CD4-positive, alpha-beta memory T cell (primary cell): ENCODE measurements at regions not wholly inside any gene's neighbourhood (a gene's known extent, or its start where the extent isn't known, plus 50 kb on each side); places are given as distances from the start of the nearest gene placed in this dataset.

ENCODE experiments used
- CTCF ChIA-PET: fragments of 350-600 bp; sonication (Branson Sonifier 250); formaldehyde crosslinking; loops from one replicate; lab custom pipeline; 2021; ENCODE audit warnings: inconsistent platforms; ENCODE audit not compliant: partially characterized antibody; lab: Charles Lee
- POLR2A ChIA-PET: fragments of 350-600 bp; sonication (Branson Sonifier 250); formaldehyde crosslinking; loops from one replicate; lab custom pipeline; 2021; ENCODE audit not compliant: partially characterized antibody; lab: Charles Lee
- DNase-seq, 5 donors: peaks; one replicate each; pipeline versions ENCODE4 v3.0.0 to v3.0.0-alpha.2; 2020 to 2022; ENCODE audit warnings: mixed read lengths in 1 of 5
- H3K27ac ChIP-seq: one replicate; pipeline ENCODE4 v1.7.0; 2013; ENCODE audit warnings: low read depth, low read length
- H3K27me3 ChIP-seq: 2 replicates; pipeline ENCODE4 v1.7.0; 2013; ENCODE audit warnings: mild to moderate bottlenecking, low read length, moderate library complexity; ENCODE audit not compliant: insufficient read depth
- H3K36me3 ChIP-seq: 2 replicates; pipeline ENCODE4 v1.7.0; 2013; ENCODE audit warnings: mild to moderate bottlenecking, low read length, moderate library complexity; ENCODE audit not compliant: insufficient read depth
- H3K4me1 ChIP-seq: 2 replicates; pipeline ENCODE4 v1.7.0; 2013; ENCODE audit warnings: mild to moderate bottlenecking, low read length, moderate library complexity; ENCODE audit not compliant: insufficient read depth
- H3K4me3 ChIP-seq, 2 donors: one replicate each; pipeline ENCODE4 v1.7.0; 2013; ENCODE audit warnings: low read length in 2 of 2, mild to moderate bottlenecking in 1 of 2
- H3K9me3 ChIP-seq, 2 donors: one replicate each; pipeline ENCODE4 v1.7.0; 2013; ENCODE audit warnings: low read length in 2 of 2, control low read depth in 1 of 2; ENCODE audit not compliant: control insufficient read depth in 1 of 2
- H3K27ac Mint-ChIP-seq, 7 donors: one replicate each; pipeline ENCODE4 v1.8.0; 2020 to 2021; ENCODE audit warnings: mixed read lengths in 7 of 7, mild to moderate bottlenecking in 6 of 7, inconsistent platforms in 3 of 7, moderate library complexity in 3 of 7
- H3K27me3 Mint-ChIP-seq, 2 donors: one replicate each; pipeline ENCODE4 v1.8.0; 2020 to 2021; ENCODE audit warnings: mixed read lengths in 2 of 2
- H3K36me3 Mint-ChIP-seq, 2 donors: one replicate each; pipeline ENCODE4 v1.8.0; 2020 to 2021; ENCODE audit warnings: mixed read lengths in 2 of 2, inconsistent platforms in 1 of 2, mild to moderate bottlenecking in 1 of 2
- H3K4me1 Mint-ChIP-seq, 4 donors: one replicate each; pipeline ENCODE4 v1.8.0; 2020 to 2021; ENCODE audit warnings: mixed read lengths in 4 of 4, mild to moderate bottlenecking in 1 of 4
- H3K4me3 Mint-ChIP-seq, 8 donors: one replicate each; pipeline ENCODE4 v1.8.0; 2020 to 2021; ENCODE audit warnings: mixed read lengths in 8 of 8, mild to moderate bottlenecking in 7 of 8, moderate library complexity in 6 of 8, inconsistent platforms in 3 of 8
- H3K9me3 Mint-ChIP-seq, 8 donors: one replicate each; pipeline ENCODE4 v1.8.0; 2020 to 2021; ENCODE audit warnings: mixed read lengths in 8 of 8, mild to moderate bottlenecking in 5 of 8, inconsistent platforms in 3 of 8, moderate library complexity in 1 of 8
- intact Hi-C: fragments of 100-400 bp; cut with micrococcal nuclease; formaldehyde crosslinking; loops from one replicate; pipeline ENCODE4 v1.15.1; 2023

- CTCF ChIA-PET = interaction anchor here (3.8 kb wide), 1 partner anchor 13 kb away, joined by 22 read pairs; no protein-coding TSS in a partner anchor
- Histone ChIP-seq H3K4me3 (no peak overlapping the region), H3K9me3 (no peaks in the 10 kb centered on the region), H3K27ac (no peak overlapping the region), H3K36me3 (no peaks in the 10 kb centered on the region), H3K27me3 (no peaks in the 10 kb centered on the region), H3K4me1 (no peaks in the 10 kb centered on the region)
- Mint-ChIP-seq H3K9me3 (peaks cover 0 to 3% (median 0%) of the 10 kb centered on the region in 8 donors), H3K36me3 (no peaks in the 10 kb centered on the region), H3K4me1 (no peaks in the 10 kb centered on the region), H3K4me3 (no peak overlapping the region), H3K27me3 (peaks cover 0 to 3% of the 10 kb centered on the region in 2 donors), H3K27ac (no peak overlapping the region)
- no peak for DNase-seq
- intact Hi-C loops = no loop called here
- POLR2A ChIA-PET = no interaction called here
Measured at GRCh38 chr14:30283822-30284446, 275.0 kb upstream of the G2E3 start.

GRCh38 chr14:30284808-30285207, 274.1 kb upstream of the G2E3 start:
- Histone ChIP-seq H3K4me3 (no peak overlapping the region), H3K27ac (no peak overlapping the region), H3K9me3 (no peaks in the 10 kb centered on the region), H3K36me3 (no peaks in the 10 kb centered on the region), H3K27me3 (no peaks in the 10 kb centered on the region), H3K4me1 (no peaks in the 10 kb centered on the region)
- H3K27me3 Mint-ChIP-seq = peaks cover 0 to 3% of the 10 kb centered on the region in 2 donors
- CTCF ChIA-PET = interaction anchor here (3.8 kb wide), 1 partner anchor 14 kb away, joined by 22 read pairs; no protein-coding TSS in a partner anchor
- H3K27ac Mint-ChIP-seq = no peak overlapping the region
- H3K4me1 Mint-ChIP-seq = no peaks in the 10 kb centered on the region
- H3K36me3 Mint-ChIP-seq = no peaks in the 10 kb centered on the region
- intact Hi-C loops = no loop called here
- no peak overlapping the region for H3K4me3 Mint-ChIP-seq
- H3K9me3 Mint-ChIP-seq = peaks cover 0 to 1% (median 0%) of the 10 kb centered on the region in 8 donors
- no peak for DNase-seq
- POLR2A ChIA-PET = no interaction called here

GRCh38 chr14:30287579-30288445, 271.1 kb upstream of the G2E3 start:
- H3K27me3 Mint-ChIP-seq = peaks cover 0 to 3% of the 10 kb centered on the region in 2 donors
- no peaks in the 10 kb centered on the region for H3K36me3 ChIP-seq
- H3K9me3 Mint-ChIP-seq = no peaks in the 10 kb centered on the region
- no peaks in the 10 kb centered on the region for H3K27me3 ChIP-seq
- H3K4me1 ChIP-seq = no peaks in the 10 kb centered on the region
- H3K27ac Mint-ChIP-seq = no peak overlapping the region
- no peaks in the 10 kb centered on the region for H3K36me3 Mint-ChIP-seq
- no peaks in the 10 kb centered on the region for H3K4me1 Mint-ChIP-seq
- no peak overlapping the region for H3K27ac ChIP-seq
- intact Hi-C loops = no loop called here
- H3K9me3 ChIP-seq = no peaks in the 10 kb centered on the region
- no peak overlapping the region for H3K4me3 Mint-ChIP-seq
- ChIA-PET POLR2A (no interaction called here), CTCF (no interaction called here)
- no peak overlapping the region for H3K4me3 ChIP-seq
- no peak for DNase-seq

GRCh38 chr14:30290001-30290400, 269.0 kb upstream of the G2E3 start:
- no peaks in the 10 kb centered on the region for H3K4me1 ChIP-seq
- intact Hi-C loops = no loop called here

GRCh38 chr14:30291216-30291615, 267.7 kb upstream of the G2E3 start:
- Histone ChIP-seq H3K36me3 (no peaks in the 10 kb centered on the region), H3K9me3 (no peaks in the 10 kb centered on the region), H3K27me3 (no peaks in the 10 kb centered on the region), H3K27ac (no peak overlapping the region), H3K4me1 (no peaks in the 10 kb centered on the region), H3K4me3 (no peak overlapping the region)
- POLR2A ChIA-PET = no interaction called here
- DNase-seq = no peak
- CTCF ChIA-PET = no interaction called here
- H3K4me1 Mint-ChIP-seq = no peaks in the 10 kb centered on the region
- no peaks in the 10 kb centered on the region for H3K9me3 Mint-ChIP-seq
- H3K27ac Mint-ChIP-seq = no peak overlapping the region
- peaks cover 2 to 14% of the 10 kb centered on the region in 2 donors for H3K27me3 Mint-ChIP-seq
- H3K4me3 Mint-ChIP-seq = no peak overlapping the region
- H3K36me3 Mint-ChIP-seq = no peaks in the 10 kb centered on the region
- intact Hi-C loops = no loop called here

More at GRCh38 chr14:30290001-30290400, 269.0 kb upstream of the G2E3 start:
- Histone ChIP-seq H3K9me3 (no peaks in the 10 kb centered on the region), H3K36me3 (no peaks in the 10 kb centered on the region), H3K27ac (no peak overlapping the region), H3K4me3 (no peak overlapping the region), H3K27me3 (no peaks in the 10 kb centered on the region)
- Mint-ChIP-seq H3K36me3 (no peaks in the 10 kb centered on the region), H3K4me1 (no peaks in the 10 kb centered on the region), H3K27ac (no peak overlapping the region), H3K27me3 (peaks cover 0 to 10% of the 10 kb centered on the region in 2 donors), H3K9me3 (no peaks in the 10 kb centered on the region), H3K4me3 (no peak overlapping the region)
- ChIA-PET CTCF (no interaction called here), POLR2A (no interaction called here)
- no peak for DNase-seq

GRCh38 chr14:30292541-30292940, 266.4 kb upstream of the G2E3 start:
- intact Hi-C loops = no loop called here
- Histone ChIP-seq H3K36me3 (no peaks in the 10 kb centered on the region), H3K27me3 (no peaks in the 10 kb centered on the region), H3K4me3 (no peak overlapping the region), H3K4me1 (no peaks in the 10 kb centered on the region), H3K9me3 (no peaks in the 10 kb centered on the region), H3K27ac (no peak overlapping the region)
- no peak for DNase-seq
- no peak overlapping the region for H3K4me3 Mint-ChIP-seq
- no peaks in the 10 kb centered on the region for H3K9me3 Mint-ChIP-seq
- CTCF ChIA-PET = interaction anchor here (1.1 kb wide), 1 partner anchor 22 kb away, joined by 4 read pairs; no protein-coding TSS in a partner anchor
- H3K27ac Mint-ChIP-seq = no peak overlapping the region
- peaks cover 2 to 13% of the 10 kb centered on the region in 2 donors for H3K27me3 Mint-ChIP-seq
- no peaks in the 10 kb centered on the region for H3K36me3 Mint-ChIP-seq
- POLR2A ChIA-PET = no interaction called here
- peaks cover 0 to 4% (median 0%) of the 10 kb centered on the region in 4 donors for H3K4me1 Mint-ChIP-seq

GRCh38 chr14:30295980-30296379, 263.0 kb upstream of the G2E3 start:
- Mint-ChIP-seq H3K4me3 (no peak overlapping the region), H3K4me1 (peaks cover 0 to 4% (median 0%) of the 10 kb centered on the region in 4 donors), H3K9me3 (no peaks in the 10 kb centered on the region), H3K27ac (no peak overlapping the region), H3K27me3 (peaks cover 2 to 11% of the 10 kb centered on the region in 2 donors), H3K36me3 (no peaks in the 10 kb centered on the region)
- CTCF ChIA-PET = no interaction called here
- Histone ChIP-seq H3K9me3 (no peaks in the 10 kb centered on the region), H3K4me1 (no peaks in the 10 kb centered on the region), H3K4me3 (no peak overlapping the region), H3K27ac (no peak overlapping the region), H3K36me3 (no peaks in the 10 kb centered on the region), H3K27me3 (no peaks in the 10 kb centered on the region)
- POLR2A ChIA-PET = no interaction called here
- DNase-seq = no peak
- intact Hi-C loops = no loop called here
